ENCODE measurements at regions not wholly inside any gene's neighbourhood (a gene's known extent, or its start where the extent isn't known, plus 50 kb on each side); places are given as distances from the start of the nearest gene placed in this dataset.
"Not testable (repeated sequence)": the region's sequence is repeated elsewhere in the genome, so short reads cannot be mapped to it uniquely, and the experiment has no call there.

DNA sequence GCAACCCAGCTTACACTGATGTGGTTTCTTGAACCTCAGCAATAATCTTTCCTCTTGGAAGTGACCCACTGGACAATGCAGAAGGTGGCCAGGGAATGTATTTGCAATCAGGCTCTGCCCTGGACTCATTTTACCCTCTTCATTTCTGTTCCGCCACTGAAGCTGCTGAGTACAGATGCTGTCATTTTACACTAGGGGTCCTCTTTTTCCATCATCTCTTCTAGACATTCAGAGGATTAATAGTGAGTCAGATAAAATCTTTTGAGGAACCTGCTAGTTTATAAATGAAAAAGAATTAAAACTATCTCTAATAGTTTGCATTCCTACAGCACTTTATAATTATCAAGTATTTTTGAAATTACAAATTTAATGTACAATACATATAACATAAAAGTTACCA lies 87.9 kb upstream of the PNPT1 start:
- Histone ChIP-seq H3K27ac (ENCODE audit: insufficient read depth in 1 of 2, low read depth in 1 of 2, low read length in 2 of 2, poor library complexity in 1 of 2, severe bottlenecking in 2 of 2) (no peak overlapping the region), H3K36me3 (ENCODE audit: control insufficient read depth in 4 of 4, insufficient read depth in 4 of 4, low read length in 3 of 4) (no peaks in the 10 kb centered on the region), H3K27me3 (replicated peaks in 2 of 5; ENCODE audit: control insufficient read depth in 4 of 5, insufficient read depth in 5 of 5, low read length in 4 of 5) (no peaks in the 10 kb centered on the region), H3K4me1 (ENCODE audit: control extremely low read depth in 1 of 4, control insufficient read depth in 4 of 4, insufficient read depth in 4 of 4, low read length in 3 of 4) (no peaks in the 10 kb centered on the region), H3K4me3 (ENCODE audit: control insufficient read depth in 1 of 7, extremely low read depth in 1 of 7, insufficient read depth in 4 of 7, low read depth in 2 of 7, low read length in 6 of 7) (no peak overlapping the region), H3K9me3 (ENCODE audit: control extremely low read depth in 1 of 5, control insufficient read depth in 4 of 5, insufficient read depth in 2 of 5, low read depth in 1 of 5, low read length in 4 of 5) (no peaks in the 10 kb centered on the region)
- WGBS (ENCODE audit: insufficient coverage) = no CpG with 5 or more reads among the region's 1 CpG
- POLR2A ChIA-PET = no interaction called here
- no peak for DNase-seq
- CTCF ChIA-PET = no interaction called here

GRCh38 chr2:55780697-55781096 lies 87.1 kb upstream of the PNPT1 start:
- Histone ChIP-seq H3K36me3 (ENCODE audit: control insufficient read depth in 4 of 4, insufficient read depth in 4 of 4, low read length in 3 of 4) (no peaks in the 10 kb centered on the region), H3K4me1 (ENCODE audit: control extremely low read depth in 1 of 4, control insufficient read depth in 4 of 4, insufficient read depth in 4 of 4, low read length in 3 of 4) (no peaks in the 10 kb centered on the region), H3K27me3 (replicated peaks in 2 of 5; ENCODE audit: control insufficient read depth in 4 of 5, insufficient read depth in 5 of 5, low read length in 4 of 5) (no peaks in the 10 kb centered on the region), H3K27ac (ENCODE audit: insufficient read depth in 1 of 2, low read depth in 1 of 2, low read length in 2 of 2, poor library complexity in 1 of 2, severe bottlenecking in 2 of 2) (no peak overlapping the region), H3K9me3 (ENCODE audit: control extremely low read depth in 1 of 5, control insufficient read depth in 4 of 5, insufficient read depth in 2 of 5, low read depth in 1 of 5, low read length in 4 of 5) (no peaks in the 10 kb centered on the region), H3K4me3 (ENCODE audit: control insufficient read depth in 1 of 7, extremely low read depth in 1 of 7, insufficient read depth in 4 of 7, low read depth in 2 of 7, low read length in 6 of 7) (no peak overlapping the region)
- no CpG with 5 or more reads among the region's 1 CpG for WGBS (ENCODE audit: insufficient coverage)
- CTCF ChIA-PET = no interaction called here
- POLR2A ChIA-PET = no interaction called here
- DNase-seq = no peak

- 90% methylated on average over 4 of the region's 7 CpGs for WGBS (ENCODE audit: insufficient coverage)
- no peak overlapping the region for H3K27ac ChIP-seq (ENCODE audit: insufficient read depth in 1 of 2, low read depth in 1 of 2, low read length in 2 of 2, poor library complexity in 1 of 2, severe bottlenecking in 2 of 2)
- ChIA-PET CTCF (no interaction called here), POLR2A (no interaction called here)
- H3K36me3 ChIP-seq (ENCODE audit: control insufficient read depth in 4 of 4, insufficient read depth in 4 of 4, low read length in 3 of 4) = no peaks in the 10 kb centered on the region
- no peak overlapping the region for H3K4me3 ChIP-seq (ENCODE audit: control insufficient read depth in 1 of 7, extremely low read depth in 1 of 7, insufficient read depth in 4 of 7, low read depth in 2 of 7, low read length in 6 of 7)
- DNase-seq = peak in 2 of 3 donors; percentile 28 to 42
- H3K9me3 ChIP-seq (ENCODE audit: control extremely low read depth in 1 of 5, control insufficient read depth in 4 of 5, insufficient read depth in 2 of 5, low read depth in 1 of 5, low read length in 4 of 5) = no peaks in the 10 kb centered on the region
- H3K4me1 ChIP-seq (ENCODE audit: control extremely low read depth in 1 of 4, control insufficient read depth in 4 of 4, insufficient read depth in 4 of 4, low read length in 3 of 4) = no peaks in the 10 kb centered on the region
- no peaks in the 10 kb centered on the region for H3K27me3 ChIP-seq (replicated peaks in 2 of 5; ENCODE audit: control insufficient read depth in 4 of 5, insufficient read depth in 5 of 5, low read length in 4 of 5)
Observed at GRCh38 chr2:55779459-55780421, 86.1 kb upstream of the PNPT1 start.

DNA sequence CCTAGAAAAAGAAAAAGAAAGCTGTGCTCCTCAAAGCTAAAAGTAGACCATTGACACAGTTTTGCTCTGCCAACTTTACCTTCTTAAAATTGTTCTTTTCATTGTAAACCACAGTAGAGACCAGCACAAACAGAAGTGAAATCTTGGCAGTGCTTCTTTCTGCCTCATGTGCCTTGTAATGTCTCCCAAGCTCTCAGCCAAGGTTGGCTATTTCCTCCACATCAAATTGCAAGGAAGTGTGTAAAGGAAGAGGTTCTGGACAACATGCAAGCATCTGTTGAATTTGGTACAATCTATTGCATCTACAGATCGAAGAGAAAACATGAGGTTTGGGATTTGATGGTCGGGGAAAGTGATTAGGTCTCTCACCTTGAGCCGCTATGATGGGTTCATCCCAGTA lies 83.3 kb upstream of the PNPT1 start:
- CTCF ChIA-PET = no interaction called here
- Histone ChIP-seq H3K4me3 (ENCODE audit: control insufficient read depth in 1 of 7, extremely low read depth in 1 of 7, insufficient read depth in 4 of 7, low read depth in 2 of 7, low read length in 6 of 7) (no peak overlapping the region), H3K27ac (ENCODE audit: insufficient read depth in 1 of 2, low read depth in 1 of 2, low read length in 2 of 2, poor library complexity in 1 of 2, severe bottlenecking in 2 of 2) (no peak overlapping the region), H3K4me1 (ENCODE audit: control extremely low read depth in 1 of 4, control insufficient read depth in 4 of 4, insufficient read depth in 4 of 4, low read length in 3 of 4) (no peaks in the 10 kb centered on the region), H3K9me3 (ENCODE audit: control extremely low read depth in 1 of 5, control insufficient read depth in 4 of 5, insufficient read depth in 2 of 5, low read depth in 1 of 5, low read length in 4 of 5) (no peaks in the 10 kb centered on the region), H3K27me3 (replicated peaks in 2 of 5; ENCODE audit: control insufficient read depth in 4 of 5, insufficient read depth in 5 of 5, low read length in 4 of 5) (no peaks in the 10 kb centered on the region), H3K36me3 (ENCODE audit: control insufficient read depth in 4 of 4, insufficient read depth in 4 of 4, low read length in 3 of 4) (no peaks in the 10 kb centered on the region)
- no peak for DNase-seq
- 100% methylated on average over 3 of the region's 3 CpGs for WGBS (ENCODE audit: insufficient coverage)
- POLR2A ChIA-PET = no interaction called here

DNA sequence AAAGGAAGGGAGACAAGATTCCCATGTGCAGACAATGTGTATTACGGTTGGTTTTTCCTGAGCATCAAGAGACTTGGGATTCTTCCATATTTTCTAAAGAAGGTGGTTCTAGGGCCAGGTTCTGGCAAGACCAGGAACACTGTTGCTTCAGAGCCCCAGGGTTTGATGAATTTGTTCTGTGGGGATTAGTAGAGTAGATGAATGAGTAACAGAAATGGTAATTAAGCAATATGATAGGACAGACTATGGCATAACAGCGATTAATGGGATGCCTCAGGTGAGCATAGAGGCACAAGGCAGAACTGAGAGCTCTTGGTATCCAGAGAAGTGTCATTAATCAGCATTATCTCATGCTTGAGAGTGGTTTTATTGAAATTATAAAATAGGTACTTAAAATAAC lies 82.8 kb upstream of the PNPT1 start:
- ChIA-PET CTCF (no interaction called here), POLR2A (no interaction called here)
- Histone ChIP-seq H3K9me3 (ENCODE audit: control extremely low read depth in 1 of 5, control insufficient read depth in 4 of 5, insufficient read depth in 2 of 5, low read depth in 1 of 5, low read length in 4 of 5) (no peaks in the 10 kb centered on the region), H3K4me3 (ENCODE audit: control insufficient read depth in 1 of 7, extremely low read depth in 1 of 7, insufficient read depth in 4 of 7, low read depth in 2 of 7, low read length in 6 of 7) (no peak overlapping the region), H3K36me3 (ENCODE audit: control insufficient read depth in 4 of 4, insufficient read depth in 4 of 4, low read length in 3 of 4) (no peaks in the 10 kb centered on the region), H3K27me3 (replicated peaks in 2 of 5; ENCODE audit: control insufficient read depth in 4 of 5, insufficient read depth in 5 of 5, low read length in 4 of 5) (no peaks in the 10 kb centered on the region), H3K27ac (ENCODE audit: insufficient read depth in 1 of 2, low read depth in 1 of 2, low read length in 2 of 2, poor library complexity in 1 of 2, severe bottlenecking in 2 of 2) (no peak overlapping the region), H3K4me1 (ENCODE audit: control extremely low read depth in 1 of 4, control insufficient read depth in 4 of 4, insufficient read depth in 4 of 4, low read length in 3 of 4) (no peaks in the 10 kb centered on the region)
- 95% methylated on average over 2 of the region's 2 CpGs for WGBS (ENCODE audit: insufficient coverage)
- DNase-seq = no peak

DNA sequence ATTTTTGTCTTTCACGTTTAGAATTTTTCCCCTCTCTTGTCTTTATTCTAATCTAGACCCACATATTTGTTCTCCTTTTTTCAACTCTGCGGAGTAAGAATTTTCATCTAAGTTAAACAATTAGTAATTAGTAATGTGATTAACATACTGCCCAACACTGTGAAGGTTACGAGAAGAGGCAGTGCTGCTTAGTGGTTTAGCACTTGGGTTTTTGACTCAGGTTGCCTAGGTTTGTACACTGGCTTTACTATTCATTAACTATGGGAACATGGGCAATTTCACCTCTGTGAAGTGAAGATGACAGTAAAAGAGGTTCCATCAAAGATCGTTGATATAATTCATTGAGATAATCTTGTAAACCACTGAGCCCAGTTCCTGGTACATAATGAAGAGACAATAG lies 82.2 kb upstream of the PNPT1 start:
- Histone ChIP-seq H3K27me3 (replicated peaks in 2 of 5; ENCODE audit: control insufficient read depth in 4 of 5, insufficient read depth in 5 of 5, low read length in 4 of 5) (no peaks in the 10 kb centered on the region), H3K9me3 (ENCODE audit: control extremely low read depth in 1 of 5, control insufficient read depth in 4 of 5, insufficient read depth in 2 of 5, low read depth in 1 of 5, low read length in 4 of 5) (no peaks in the 10 kb centered on the region), H3K4me3 (ENCODE audit: control insufficient read depth in 1 of 7, extremely low read depth in 1 of 7, insufficient read depth in 4 of 7, low read depth in 2 of 7, low read length in 6 of 7) (no peak overlapping the region), H3K36me3 (ENCODE audit: control insufficient read depth in 4 of 4, insufficient read depth in 4 of 4, low read length in 3 of 4) (no peaks in the 10 kb centered on the region), H3K27ac (ENCODE audit: insufficient read depth in 1 of 2, low read depth in 1 of 2, low read length in 2 of 2, poor library complexity in 1 of 2, severe bottlenecking in 2 of 2) (no peak overlapping the region), H3K4me1 (ENCODE audit: control extremely low read depth in 1 of 4, control insufficient read depth in 4 of 4, insufficient read depth in 4 of 4, low read length in 3 of 4) (no peaks in the 10 kb centered on the region)
- ChIA-PET POLR2A (no interaction called here), CTCF (no interaction called here)
- 100% methylated on average over 1 of the region's 4 CpGs for WGBS (ENCODE audit: insufficient coverage)
- no peak for DNase-seq

DNA sequence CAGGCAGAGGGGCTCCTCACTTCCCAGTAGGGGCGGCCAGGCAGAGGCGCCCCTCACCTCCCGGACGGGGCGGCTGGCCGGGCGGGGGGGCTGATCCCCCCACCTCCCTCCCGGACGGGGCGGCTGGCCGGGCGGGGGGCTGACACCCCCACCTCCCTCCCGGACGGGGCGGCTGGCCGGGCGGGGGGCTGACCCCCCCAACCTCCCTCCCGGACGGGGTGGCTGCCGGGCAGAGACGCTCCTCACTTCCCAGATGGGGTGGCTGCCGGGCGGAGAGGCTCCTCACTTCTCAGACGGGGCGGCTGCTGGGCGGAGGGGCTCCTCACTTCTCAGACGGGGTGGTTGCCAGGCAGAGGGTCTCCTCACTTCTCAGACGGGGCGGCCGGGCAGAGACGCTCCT lies 80.0 kb upstream of the PNPT1 start:
- H3K4me1 ChIP-seq (ENCODE audit: control extremely low read depth in 1 of 4, control insufficient read depth in 4 of 4, insufficient read depth in 4 of 4, low read length in 3 of 4); H3K27ac ChIP-seq (ENCODE audit: insufficient read depth in 1 of 2, low read depth in 1 of 2, low read length in 2 of 2, poor library complexity in 1 of 2, severe bottlenecking in 2 of 2); H3K4me3 ChIP-seq (ENCODE audit: control insufficient read depth in 1 of 7, extremely low read depth in 1 of 7, insufficient read depth in 4 of 7, low read depth in 2 of 7, low read length in 6 of 7); DNase-seq; POLR2A ChIA-PET; CTCF ChIA-PET; H3K9me3 ChIP-seq (ENCODE audit: control extremely low read depth in 1 of 5, control insufficient read depth in 4 of 5, insufficient read depth in 2 of 5, low read depth in 1 of 5, low read length in 4 of 5); H3K36me3 ChIP-seq (ENCODE audit: control insufficient read depth in 4 of 4, insufficient read depth in 4 of 4, low read length in 3 of 4); H3K27me3 ChIP-seq (replicated peaks in 2 of 5; ENCODE audit: control insufficient read depth in 4 of 5, insufficient read depth in 5 of 5, low read length in 4 of 5): not testable (repeated sequence)
- 100% methylated on average over 3 of the region's 31 CpGs for WGBS (ENCODE audit: insufficient coverage)
